NCI-H345 treated with DMSO at 0.1 percent for 48 hours (cell line): ENCODE measurements at regions not wholly inside any gene's neighbourhood (a gene's known extent, or its start where the extent isn't known, plus 50 kb on each side); places are given as distances from the start of the nearest gene placed in this dataset.
A peak's percentile ranks its signal among the peaks of the same experiment; 100 is the strongest.

ENCODE experiments used
- DNase-seq: peaks from one replicate; lab custom pipeline; 2025; ENCODE audit not compliant: unreplicated experiment; lab: John Stamatoyannopoulos, UW

DNA sequence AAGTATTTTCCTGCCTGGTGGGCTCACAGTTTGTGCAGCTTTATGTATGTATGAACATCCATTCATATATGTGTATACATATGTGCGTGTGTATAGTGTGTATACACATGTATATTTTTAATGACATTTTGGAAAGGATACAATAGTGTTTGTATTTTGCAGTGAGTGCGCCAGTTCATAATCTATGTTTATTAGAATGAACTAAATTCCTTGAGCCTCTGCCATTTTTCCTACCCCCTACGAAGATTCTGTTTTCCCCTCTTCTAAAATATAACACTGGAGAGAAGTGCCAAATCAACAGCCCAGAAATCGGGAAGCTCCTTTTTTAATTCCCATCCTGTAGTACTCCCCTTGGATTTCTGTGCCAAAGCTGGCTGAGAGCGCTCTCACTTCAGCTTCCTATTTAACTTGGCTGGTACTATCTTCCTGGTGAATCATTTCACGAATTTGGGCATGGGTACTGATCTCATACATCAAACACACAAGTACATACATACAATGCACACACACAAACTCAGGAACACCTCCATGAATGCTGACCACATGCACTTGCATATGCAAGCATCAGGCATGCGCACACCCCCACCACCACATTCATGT lies 578.4 kb upstream of the WWC1 start:
- no peak for DNase-seq

DNA sequence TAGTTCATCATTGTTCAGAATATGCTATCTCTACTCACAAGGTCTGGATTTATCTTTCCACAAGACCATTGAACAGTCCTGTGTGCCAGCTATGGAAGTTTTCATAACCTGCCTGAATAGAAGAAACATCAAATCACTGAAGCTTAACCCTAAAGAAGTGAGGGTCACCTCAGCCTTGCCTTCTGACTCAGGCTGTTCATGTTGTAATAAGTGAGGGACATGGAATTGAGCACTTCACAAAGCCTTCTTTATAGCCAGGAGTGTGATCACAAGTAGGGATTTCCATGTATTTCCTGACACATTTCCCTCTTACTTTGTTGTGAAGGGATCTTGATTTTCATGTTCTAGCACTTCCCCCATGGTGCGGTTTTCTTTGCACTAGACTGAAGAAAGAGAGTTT lies 577.5 kb upstream of the WWC1 start:
- no peak for DNase-seq

DNA sequence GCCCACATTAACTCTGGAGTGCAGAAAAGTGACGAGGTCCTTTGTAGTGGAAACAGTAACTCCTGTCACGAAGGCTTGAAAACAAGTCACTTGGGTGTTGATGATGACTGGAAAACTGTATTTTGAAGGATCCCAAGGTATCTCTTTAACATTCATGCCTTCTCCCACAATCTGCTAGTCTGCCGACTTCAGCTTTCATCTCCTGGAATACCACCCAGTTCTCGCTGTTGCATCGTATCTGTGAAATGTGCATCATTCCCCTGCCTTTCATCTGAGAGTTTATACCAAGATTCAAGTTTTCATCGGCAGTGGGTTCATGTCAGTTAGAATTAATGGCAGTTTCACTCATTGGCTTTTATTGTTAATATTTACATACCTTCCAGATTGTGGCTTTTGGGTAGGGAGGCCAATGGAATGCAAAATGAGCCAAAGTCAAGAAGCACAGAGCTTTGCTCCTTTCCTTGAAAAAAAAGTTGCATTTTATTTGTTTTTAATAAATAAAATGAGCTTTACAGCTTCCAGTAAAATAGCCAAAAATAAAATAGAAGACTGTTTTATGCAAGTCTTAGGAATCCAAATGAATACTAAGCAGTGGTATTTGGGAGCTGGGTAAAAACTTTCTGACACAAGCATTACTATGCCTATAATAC lies 575.2 kb upstream of the WWC1 start:
- no peak for DNase-seq

DNA sequence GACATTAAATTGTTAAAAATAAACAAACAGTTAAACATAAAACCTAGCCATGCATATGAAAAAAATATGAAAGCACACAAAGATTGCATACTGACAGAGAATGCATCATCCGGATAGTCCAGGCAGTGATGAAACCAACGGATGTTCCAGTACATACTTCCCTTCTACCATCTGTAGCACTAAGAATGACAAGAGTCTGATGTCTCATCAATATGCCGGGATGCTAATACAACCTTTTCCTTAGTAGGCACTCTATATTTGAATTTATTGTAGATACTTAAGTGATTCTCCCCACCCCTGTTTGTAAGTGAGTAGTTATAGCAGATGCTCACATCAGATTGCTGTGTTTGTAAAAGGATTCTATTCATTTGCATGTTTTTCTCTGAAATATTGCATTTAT lies 571.2 kb upstream of the WWC1 start:
- DNase-seq, result no peak

DNA sequence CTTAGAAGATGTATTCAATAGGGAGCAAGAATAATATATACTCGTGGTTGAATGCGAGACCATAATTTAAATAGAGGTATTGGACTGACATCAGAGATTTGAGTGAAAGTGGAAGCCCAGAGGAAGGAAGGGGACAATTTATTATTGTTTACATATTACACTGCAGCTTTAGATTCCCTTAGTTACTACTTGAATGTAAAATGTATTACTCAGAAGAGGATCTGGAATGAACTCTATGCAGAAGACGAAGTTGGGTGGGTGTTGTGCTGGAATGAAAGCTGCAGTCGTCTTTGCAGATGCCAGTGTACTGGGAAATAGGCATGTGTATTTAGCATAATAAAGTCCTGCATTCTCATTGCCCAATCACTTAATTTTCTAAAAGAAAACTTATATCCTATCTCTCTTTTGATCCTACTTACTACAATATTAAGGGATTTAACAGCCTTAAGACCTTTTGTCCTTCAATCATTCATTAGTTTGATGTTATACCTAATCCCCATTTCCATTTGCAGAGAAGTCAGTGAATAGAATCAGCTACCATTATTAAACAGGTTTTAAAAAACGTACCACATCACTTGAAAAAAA lies 570.7 kb upstream of the WWC1 start:
- DNase-seq, result no peak

DNA sequence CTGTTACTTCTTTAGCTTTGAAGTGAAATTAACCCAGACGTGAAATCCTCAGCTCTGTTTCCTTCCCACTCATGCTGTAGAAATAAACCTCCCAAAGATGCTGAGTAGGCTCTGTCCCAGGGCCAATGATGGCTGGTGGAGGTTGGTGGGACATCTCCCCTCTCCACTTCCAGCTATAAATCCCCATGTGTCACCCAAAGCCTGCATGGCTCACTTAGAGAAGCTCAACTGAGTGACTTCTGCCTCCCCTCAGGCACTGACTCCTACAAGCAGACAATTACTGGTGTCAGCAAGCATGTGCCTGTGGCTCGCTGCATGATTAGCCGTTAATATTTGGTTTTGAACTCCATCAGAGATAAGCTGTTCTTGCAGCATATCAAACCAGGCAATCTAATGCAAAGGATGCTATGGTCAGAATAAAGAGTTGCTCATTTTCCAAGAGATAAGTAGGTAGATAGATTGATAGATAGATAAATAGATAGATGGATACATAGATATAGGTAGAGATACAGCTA lies 569.5 kb upstream of the WWC1 start:
- DNase-seq, result no peak

DNA sequence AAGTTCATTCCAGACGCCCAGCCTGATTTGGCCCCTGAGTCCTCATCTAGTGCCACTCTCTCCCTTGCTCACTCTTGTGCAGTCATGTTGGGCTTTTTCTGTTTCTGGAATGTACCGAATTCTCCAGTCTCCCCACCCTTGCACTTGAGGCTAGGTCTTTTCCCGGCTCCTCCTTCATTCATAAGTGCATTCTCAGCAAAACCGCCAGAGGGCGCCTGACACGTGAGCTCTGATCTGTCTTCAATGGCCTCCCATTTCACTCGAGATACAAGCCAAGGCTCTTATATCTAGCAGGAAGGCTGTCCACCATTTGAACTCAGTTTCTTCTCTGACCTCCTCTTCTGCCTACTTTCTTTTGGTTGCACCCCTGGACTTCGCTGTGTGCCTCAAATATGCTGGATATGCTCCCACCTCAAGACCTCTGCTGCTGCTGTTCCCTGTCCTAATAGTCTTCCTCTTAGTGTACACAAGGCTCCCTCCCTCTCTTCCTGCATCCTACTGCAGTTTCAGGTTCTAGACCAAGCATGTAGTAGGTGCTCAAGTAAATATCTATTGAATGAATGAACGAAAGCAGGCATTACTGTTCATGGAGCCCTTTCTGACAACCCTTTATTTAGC lies 568.1 kb upstream of the WWC1 start:
- DNase-seq, result peak; percentile 23

DNA sequence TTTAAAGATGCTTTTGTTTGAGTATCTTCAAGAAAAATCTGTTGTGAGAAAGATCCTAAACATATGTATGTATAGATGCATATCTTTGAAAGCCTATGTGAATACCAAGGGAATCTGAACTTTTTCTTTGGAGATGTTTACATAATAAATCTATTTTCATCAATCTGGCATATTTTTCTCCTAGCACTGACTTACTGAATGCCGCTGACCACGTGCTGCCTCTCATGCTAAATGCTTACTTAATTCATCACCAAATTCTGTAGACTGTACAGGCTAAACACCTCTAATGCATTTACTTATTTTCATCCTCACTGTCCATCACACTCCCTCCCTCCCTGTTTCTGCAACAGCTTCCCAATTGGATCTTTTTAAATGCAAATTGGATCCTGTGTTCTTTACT lies 566.2 kb upstream of the WWC1 start:
- DNase-seq, result no peak

DNA sequence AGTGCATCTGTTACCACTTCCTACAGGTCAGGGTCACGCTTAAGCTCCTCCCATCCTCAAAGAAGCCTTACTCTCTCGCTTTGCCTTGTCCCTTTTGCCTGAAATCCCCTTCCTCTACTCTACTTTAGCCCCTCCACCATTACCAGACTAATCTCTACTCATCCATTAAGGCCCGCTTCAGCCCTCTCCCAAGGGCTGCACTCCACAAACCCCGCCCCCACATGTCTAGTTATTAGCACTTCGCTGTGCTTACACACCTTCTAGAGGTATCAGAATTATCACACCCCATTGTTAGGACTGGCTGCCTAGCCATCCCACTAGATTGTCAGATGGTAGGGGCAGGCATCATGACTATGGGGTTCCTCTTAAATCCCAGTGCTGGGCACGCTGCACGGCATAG lies 565.7 kb upstream of the WWC1 start:
- no peak for DNase-seq

DNA sequence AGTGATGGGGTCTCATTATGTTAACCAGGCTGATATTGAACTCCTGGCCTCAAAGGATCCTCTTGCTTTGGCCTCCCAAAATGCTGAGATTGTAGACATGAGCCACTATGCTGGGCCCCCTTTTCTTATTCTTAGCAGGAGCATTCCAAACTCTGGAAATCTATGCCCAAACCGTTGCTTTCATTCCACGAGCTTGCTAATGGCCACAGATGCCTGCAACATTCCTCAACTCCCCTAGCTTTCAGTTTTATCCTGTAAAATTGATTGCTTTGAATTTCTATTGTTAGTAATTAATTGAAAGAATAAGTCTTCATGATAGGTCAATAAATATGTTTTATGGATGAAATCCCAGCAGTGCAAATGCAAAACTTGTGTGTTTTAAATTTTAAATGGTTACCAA lies 564.8 kb upstream of the WWC1 start:
- no peak for DNase-seq

DNA sequence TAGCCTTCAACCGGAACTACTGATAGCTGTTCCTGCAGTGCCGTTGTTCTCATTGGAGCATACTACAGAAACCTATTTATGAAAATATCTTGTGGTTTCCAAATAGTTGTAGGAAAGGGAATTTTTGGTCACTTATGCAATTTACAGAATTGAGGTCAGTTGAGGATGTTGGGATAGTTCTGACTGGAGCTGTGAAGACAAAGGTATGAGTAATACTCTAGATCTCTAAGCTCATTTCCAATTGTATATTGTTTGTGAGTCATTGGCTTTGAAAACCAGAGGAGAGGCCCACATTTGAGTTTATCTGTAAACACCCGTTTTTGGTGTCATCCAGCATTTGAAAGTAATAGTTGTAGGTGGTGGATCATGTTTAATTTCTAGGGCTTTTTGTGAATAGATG lies 561.3 kb upstream of the WWC1 start:
- DNase-seq, result no peak

DNA sequence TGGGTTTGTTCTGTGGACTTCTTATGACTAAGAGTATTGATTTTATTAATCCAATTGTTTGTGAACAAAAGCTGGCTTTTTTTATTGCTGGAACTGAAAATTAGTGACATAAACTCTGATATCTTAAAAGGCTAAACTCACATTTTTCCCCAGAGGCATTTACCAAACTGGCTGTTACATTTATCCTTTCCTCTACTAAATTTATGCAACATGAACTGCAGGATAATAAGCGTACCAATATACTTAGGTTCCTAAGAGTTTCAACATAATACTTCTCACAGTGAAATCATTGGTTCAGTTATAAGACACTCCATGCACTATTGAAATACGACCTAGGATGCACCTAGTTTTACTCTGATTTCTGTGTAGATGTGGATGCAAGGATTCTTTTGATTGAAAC lies 560.8 kb upstream of the WWC1 start:
- no peak for DNase-seq

DNA sequence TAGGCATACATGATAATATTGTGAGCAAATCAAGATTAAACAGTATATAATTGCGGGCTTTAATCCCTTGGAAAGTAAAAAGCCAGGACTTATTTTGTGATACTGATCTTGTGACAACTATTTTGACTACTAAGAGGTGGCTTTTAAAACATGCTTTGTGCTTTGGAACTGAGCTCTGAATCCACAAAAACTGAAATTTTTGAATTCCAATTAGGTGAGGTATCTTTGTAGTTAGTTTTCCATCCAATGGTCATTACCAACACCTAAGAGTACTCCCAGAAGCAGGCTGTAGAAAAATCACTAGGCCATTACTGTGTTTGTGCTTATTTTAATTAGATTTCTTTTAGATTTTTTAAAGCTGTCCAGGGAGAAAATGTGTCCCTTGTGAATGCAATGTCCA lies 559.5 kb upstream of the WWC1 start:
- no peak for DNase-seq

DNA sequence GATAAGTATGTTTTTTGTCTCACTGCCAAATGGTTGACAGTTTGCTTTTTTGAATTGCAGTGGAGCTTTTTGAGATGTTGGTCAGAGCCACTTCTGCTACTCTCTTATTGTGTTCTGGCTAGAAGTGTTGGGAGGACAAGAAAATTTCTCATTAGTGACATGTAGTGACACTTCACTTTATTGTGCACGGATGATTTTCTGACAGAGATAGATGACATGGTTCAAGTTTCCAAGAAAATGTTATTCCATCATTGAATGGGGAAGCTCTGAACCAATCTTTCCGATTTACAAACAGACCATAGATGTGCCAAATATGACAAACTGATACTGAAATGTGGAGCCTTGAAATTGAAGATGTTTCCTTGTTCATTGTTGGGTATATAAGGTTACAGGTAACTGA lies 558.9 kb upstream of the WWC1 start:
- no peak for DNase-seq

DNA sequence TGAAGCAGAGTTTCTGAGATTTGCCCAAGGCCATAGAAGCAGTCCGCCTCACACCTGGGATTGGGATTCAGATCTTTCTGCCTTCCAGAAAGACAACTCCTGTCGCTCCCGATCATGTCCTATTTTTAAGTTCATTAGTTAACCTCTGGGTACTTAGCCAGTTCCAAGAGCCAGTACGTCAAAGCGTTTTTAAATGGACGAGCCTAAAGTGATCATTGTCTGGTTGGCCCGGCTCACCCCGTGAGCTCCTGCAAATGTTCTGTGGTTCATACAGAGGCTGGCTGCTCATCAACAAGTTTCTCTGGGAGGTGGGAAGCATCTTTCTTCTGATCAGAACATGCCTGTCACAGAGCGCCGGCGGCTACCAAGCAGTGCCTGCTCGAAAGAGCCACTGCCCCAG lies 554.5 kb upstream of the WWC1 start:
- DNase-seq, result no peak

DNA sequence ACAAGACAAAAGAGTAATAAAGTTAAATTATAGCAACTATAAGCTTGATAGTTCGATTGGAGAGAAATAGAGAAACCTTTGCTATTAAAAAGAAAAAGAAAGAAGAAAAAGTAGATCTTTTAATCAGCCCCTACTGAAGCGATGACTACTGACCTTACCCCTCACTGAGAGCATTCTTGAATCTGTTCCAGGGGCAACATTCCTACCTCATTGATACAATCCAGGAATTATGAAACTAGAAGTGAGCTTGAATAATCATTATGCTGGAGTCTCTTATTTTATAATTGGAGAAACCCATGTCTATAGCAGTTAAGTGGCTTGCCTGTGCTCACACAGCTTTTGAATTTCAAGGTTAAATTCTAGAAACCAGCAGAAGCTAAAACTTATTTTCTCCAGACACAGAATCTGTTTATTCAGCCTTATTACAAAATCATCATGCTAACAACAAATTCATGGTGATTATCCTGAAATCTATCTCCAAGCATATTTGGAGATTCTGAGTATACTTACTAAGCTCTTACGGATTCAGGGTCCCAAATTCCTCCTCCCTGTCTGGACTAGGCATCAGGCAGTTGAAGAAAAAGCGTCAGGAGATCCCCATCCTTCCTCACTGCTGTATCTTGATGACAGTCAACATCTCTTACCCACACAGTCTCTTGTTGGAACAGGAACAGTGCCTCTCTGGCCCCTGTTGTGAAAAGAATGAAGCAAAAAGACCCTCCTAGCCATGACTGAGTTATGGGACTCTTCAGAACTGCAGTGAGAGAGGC lies 547.6 kb upstream of the WWC1 start:
- DNase-seq, result no peak

DNA sequence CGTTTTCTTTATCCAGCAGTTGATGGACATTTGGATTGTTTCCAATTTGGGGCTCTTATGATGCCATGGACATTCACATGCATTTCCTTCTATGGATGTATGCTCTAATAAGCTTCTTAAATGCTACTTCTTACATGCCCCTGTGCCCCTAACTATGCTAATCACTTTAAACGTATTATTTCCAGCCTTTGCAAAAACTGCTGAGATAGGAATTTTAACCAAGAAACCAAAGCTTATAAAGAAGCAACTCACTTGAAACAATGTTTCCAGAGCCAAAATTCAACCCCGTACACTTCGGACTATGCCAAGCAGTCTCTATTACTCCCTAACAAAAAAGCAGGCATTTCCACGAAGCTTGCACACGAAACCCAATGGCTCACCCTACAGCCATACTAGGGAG lies 545.6 kb upstream of the WWC1 start:
- DNase-seq, result no peak

DNA sequence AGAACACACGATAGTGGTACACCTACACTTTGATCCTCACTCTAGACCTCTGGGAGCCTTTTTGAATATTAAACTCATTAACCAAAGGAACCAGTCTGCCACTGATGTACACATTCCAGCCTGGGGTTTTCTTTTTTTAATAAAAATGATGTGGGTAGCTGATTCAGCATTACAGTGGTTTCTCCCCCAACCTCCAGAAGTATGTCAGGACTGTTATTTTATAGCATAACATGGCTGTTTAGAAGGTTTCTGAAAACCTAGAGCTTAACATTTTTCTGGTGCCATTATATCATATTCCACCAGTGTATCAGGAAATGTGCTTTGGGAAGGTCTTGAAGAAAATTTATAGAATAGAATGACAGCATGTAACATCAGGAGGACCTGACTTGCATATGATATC lies 540.9 kb upstream of the WWC1 start:
- no peak for DNase-seq

DNA sequence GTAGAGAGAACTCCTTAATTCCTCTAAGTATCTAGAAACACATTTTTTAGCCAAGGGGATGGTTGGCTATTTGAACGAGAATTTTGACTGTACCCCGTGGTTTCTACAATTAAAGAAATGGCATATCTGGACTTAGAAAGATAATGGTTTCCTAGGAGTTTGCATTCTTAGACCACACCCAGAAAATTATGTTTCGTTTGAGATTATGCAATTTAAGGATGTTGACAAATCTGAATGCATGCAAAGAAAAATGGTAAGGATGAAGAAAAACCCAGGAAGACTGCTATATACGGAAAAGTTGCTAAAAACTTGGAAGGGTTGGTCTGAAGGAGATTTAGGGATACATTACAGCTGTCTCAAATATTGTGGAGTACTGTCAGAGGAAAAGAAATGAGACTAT lies 538.5 kb upstream of the WWC1 start:
- no peak for DNase-seq

DNA sequence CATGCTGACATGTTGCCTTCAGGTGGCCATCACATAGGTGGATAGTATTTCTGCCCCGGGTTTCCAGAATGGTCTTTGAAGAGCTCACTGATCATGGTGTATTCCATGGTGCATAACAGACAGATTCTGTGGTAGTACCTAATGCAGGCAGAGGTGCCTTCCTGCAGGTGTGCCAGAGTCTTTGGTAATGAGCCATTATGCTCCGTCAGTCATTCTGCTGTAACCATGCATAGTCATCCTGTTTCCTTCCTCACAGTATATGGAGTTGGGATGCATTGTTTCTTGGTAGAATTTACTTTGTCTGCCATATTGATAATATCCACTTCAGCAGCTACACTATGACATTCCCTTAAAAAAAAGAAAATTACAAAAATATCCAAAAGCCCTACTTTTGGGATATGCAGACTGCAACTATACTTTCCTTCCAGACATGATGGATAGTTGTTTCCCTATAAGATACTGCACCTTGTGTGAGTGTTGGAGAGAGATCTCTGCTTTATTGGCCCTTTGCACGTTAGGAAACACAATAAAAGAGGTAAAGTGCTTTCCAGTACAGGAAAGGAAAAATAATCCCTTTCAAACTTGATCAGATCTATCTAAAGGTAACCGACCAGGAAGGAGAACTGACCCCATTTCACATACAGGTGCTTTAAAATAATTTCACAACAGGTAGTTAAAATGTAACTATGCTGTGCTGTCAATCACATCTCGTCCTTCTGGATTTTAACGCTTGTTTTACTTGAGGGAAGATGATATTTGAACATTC lies 537.5 kb upstream of the WWC1 start:
- DNase-seq, result no peak

DNA sequence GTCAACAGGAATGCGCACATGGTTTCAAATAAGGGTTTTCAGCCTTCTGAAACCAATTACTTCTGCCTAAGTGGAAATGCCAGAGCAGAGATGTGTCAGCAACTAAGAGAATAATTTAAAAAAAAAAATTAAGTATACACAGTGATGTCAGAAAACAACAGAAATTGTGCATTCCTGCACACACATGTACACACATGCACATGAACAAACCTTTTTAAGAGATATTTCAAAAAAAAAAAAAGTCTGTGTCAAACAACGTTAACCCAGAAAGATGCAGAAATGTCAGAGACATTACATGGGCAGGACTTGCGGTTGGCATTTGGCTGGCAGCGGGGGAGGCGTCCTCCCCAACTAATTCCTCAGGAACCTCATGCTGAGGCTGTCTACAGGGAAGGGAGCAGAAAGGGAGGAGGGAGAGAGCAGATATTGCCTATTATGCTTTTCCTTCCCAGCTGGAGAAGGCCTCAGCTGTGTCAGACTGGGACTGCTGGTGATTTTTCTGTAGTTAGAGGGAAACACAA lies 536.9 kb upstream of the WWC1 start:
- DNase-seq, result no peak
